ENCODE measurements at regions not wholly inside any gene's neighbourhood (a gene's known extent, or its start where the extent isn't known, plus 50 kb on each side); places are given as distances from the start of the nearest gene placed in this dataset.

DNA sequence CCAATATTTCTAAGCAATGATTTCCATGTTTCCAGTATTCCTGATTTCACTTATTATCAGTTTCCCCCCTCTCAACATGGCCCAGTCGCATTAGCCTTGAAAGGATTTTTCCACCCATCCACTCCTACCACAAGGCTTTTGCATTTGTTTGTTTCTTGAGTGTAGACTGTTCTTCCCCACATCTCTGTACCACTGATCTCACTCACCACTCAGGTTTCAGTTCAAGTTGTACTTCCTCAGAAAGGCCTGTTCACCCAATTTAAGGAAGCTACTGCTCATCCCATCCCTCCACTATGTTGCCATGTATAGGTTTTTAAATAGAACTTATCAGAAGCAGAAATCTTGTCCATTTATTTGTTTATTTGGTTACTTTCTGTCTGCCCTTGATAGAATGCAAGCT, 472.3 kb downstream of the FAM181B start:
- Mint-ChIP-seq H3K4me1 (no peaks in the 10 kb centered on the region), H3K4me3 (no peak overlapping the region), H3K36me3 (ENCODE audit: low read depth) (no peaks in the 10 kb centered on the region), H3K9me3 (no peaks in the 10 kb centered on the region), H3K27ac (no peak overlapping the region), H3K27me3 (ENCODE audit: low read depth, poor library complexity) (no peaks in the 10 kb centered on the region)
- no peak for DNase-seq
- TF ChIP-seq, protein P1, sequence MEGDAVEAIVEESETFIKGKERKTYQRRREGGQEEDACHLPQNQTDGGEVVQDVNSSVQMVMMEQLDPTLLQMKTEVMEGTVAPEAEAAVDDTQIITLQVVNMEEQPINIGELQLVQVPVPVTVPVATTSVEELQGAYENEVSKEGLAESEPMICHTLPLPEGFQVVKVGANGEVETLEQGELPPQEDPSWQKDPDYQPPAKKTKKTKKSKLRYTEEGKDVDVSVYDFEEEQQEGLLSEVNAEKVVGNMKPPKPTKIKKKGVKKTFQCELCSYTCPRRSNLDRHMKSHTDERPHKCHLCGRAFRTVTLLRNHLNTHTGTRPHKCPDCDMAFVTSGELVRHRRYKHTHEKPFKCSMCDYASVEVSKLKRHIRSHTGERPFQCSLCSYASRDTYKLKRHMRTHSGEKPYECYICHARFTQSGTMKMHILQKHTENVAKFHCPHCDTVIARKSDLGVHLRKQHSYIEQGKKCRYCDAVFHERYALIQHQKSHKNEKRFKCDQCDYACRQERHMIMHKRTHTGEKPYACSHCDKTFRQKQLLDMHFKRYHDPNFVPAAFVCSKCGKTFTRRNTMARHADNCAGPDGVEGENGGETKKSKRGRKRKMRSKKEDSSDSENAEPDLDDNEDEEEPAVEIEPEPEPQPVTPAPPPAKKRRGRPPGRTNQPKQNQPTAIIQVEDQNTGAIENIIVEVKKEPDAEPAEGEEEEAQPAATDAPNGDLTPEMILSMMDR (IDR thresholded peaks at IDR 0.05), result no peak

DNA sequence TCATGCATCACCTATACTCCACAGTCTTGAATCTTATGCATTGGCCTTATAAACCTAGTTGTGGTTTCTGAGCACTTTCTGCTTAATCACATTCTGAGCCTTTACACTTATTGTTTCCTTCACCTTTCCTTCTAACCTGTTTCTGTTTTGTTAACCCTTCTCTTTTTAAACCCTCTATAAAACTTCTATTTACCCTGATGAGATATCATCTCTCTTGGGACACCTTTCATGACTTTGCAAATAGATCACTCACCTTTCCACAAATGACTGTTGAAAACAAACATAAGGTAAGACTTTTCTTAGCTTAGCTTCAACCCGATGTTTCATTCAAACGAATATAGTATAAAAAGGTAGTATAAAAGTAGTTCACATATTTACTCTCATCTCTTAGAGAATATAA, 483.6 kb downstream of the FAM181B start:
- no peak for DNase-seq
- Mint-ChIP-seq H3K27me3 (ENCODE audit: low read depth, poor library complexity) (no peaks in the 10 kb centered on the region), H3K27ac (no peak overlapping the region), H3K36me3 (ENCODE audit: low read depth) (no peaks in the 10 kb centered on the region), H3K4me3 (no peak overlapping the region), H3K4me1 (no peaks in the 10 kb centered on the region), H3K9me3 (no peaks in the 10 kb centered on the region)
- TF ChIP-seq, protein P1 (IDR thresholded peaks at IDR 0.05), result no peak

DNA sequence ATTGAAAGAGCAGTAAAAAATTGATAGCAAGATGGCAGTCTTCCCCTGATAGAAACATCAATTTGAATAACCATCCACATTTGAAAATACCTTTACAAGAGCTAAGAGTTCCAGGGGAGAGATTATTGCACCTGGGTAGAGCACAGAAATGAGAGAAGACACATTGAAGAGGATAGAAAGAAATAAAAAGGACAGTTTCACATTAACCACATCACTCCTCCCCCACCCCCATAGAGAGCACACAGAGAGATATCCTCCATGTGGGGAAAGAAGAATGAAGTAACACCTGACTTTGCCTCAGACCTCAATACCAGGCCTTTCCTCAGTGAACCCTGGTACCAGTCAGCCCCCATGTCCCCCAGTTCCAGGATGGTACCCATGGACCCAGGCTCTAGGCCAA, 486.7 kb downstream of the FAM181B start:
- TF ChIP-seq, protein P1 (IDR thresholded peaks at IDR 0.05), result no peak
- H3K27ac Mint-ChIP-seq, result no peak overlapping the region

DNA sequence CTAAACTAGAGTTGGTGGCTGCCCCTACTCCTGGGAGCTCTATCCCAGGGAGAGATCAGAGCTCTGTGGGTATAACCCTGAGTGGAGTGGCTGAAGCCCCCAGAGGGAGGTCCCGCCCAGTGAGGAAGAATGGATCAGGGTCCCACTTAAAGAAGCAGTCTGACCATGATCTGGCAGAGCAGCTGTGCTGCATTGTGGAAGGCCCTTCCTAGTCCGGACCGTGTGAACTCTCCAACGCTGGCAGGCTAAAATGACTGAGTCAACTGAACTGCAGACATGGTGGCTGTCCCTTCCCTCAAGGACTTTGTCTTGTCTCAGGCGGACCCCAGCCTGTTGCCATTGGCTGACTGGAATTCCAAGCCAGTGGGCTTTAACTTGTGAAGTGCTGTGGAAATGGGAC, 494.2 kb downstream of the FAM181B start:
- no peak for DNase-seq
- TF ChIP-seq, protein P1 (IDR thresholded peaks at IDR 0.05), result no peak
- H3K27ac Mint-ChIP-seq, result no peak overlapping the region
- no peaks in the 10 kb centered on the region for H3K4me1 Mint-ChIP-seq
- no peak overlapping the region for H3K4me3 Mint-ChIP-seq
- H3K9me3 Mint-ChIP-seq, result peaks cover 6% of the 10 kb centered on the region
- H3K27me3 Mint-ChIP-seq (ENCODE audit: low read depth, poor library complexity), result no peaks in the 10 kb centered on the region
- H3K36me3 Mint-ChIP-seq (ENCODE audit: low read depth), result no peaks in the 10 kb centered on the region

More for the DNA sequence above, 486.7 kb downstream of the FAM181B start:
- no peaks in the 10 kb centered on the region for H3K27me3 Mint-ChIP-seq (ENCODE audit: low read depth, poor library complexity)
- no peaks in the 10 kb centered on the region for H3K4me1 Mint-ChIP-seq
- no peak overlapping the region for H3K4me3 Mint-ChIP-seq
- DNase-seq, result no peak
- no peaks in the 10 kb centered on the region for H3K9me3 Mint-ChIP-seq
- H3K36me3 Mint-ChIP-seq (ENCODE audit: low read depth), result no peaks in the 10 kb centered on the region

DNA sequence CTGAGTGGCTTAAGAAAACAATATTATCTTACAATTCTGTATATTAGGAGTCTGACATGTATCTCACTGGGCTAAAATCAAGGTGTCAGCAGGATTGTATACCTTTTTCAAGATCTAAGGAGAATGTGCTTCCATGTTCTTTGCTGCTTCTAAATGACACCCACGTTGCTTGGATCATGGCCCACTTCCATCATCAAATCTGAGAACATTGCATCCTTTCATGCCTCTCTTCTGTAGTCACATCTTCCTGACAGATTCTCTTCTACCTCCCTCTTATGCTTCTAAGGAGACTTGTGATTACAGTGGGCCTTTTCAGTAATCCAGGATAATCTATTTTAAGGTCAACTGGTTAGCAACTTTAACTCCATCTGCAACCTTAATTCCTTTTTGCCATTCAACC, 499.4 kb downstream of the FAM181B start:
- no peaks in the 10 kb centered on the region for H3K4me1 Mint-ChIP-seq
- DNase-seq, result no peak
- H3K27ac Mint-ChIP-seq, result no peak overlapping the region
- H3K36me3 Mint-ChIP-seq (ENCODE audit: low read depth), result no peaks in the 10 kb centered on the region
- TF ChIP-seq, protein P1 (IDR thresholded peaks at IDR 0.05), result no peak
- peaks cover 11% of the 10 kb centered on the region for H3K27me3 Mint-ChIP-seq (ENCODE audit: low read depth, poor library complexity)
- no peak overlapping the region for H3K4me3 Mint-ChIP-seq
- peaks cover 6% of the 10 kb centered on the region for H3K9me3 Mint-ChIP-seq

DNA sequence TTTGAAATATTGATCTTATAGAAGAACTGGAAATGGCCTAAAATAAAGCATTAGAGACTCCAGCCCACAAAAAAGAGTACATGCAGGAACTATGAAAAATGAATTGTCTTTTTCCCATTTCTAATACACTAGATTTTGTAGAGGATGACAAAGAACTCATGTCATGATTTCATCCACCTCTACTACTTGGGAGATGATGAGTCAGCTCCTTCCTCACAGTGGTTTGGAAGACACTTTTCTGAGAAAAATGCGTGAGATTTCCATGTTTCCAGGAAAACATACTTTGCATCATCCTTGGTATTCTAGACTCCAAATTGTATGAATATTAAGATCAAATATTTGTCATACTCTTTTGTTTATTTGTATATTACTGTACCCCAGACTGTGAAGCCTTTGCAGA, 500.5 kb downstream of the FAM181B start:
- TF ChIP-seq, protein P1 (IDR thresholded peaks at IDR 0.05), result no peak
- H3K36me3 Mint-ChIP-seq (ENCODE audit: low read depth), result no peaks in the 10 kb centered on the region
- peaks cover 11% of the 10 kb centered on the region for H3K27me3 Mint-ChIP-seq (ENCODE audit: low read depth, poor library complexity)
- H3K9me3 Mint-ChIP-seq, result peaks cover 2% of the 10 kb centered on the region
- no peak overlapping the region for H3K27ac Mint-ChIP-seq
- H3K4me3 Mint-ChIP-seq, result no peak overlapping the region
- H3K4me1 Mint-ChIP-seq, result no peaks in the 10 kb centered on the region
- no peak for DNase-seq

All from nephron progenitor cell (in vitro differentiated cells).